ENCODE measurements at regions not wholly inside any gene's neighbourhood (a gene's known extent, or its start where the extent isn't known, plus 50 kb on each side); places are given as distances from the start of the nearest gene placed in this dataset.
A peak's percentile ranks its signal among the peaks of the same experiment; 100 is the strongest.

GRCh38 chr2:150787353-150788093 lies 300.1 kb upstream of the RND3 start:
- TF ChIP-seq CTCF (IDR thresholded peaks at IDR 0.05) (no peak), POLR2AphosphoS5 (IDR thresholded peaks at IDR 0.05) (peak; percentile 19), POLR2A (IDR thresholded peaks at IDR 0.05) (no peak)
- Histone ChIP-seq H3K4me3 (no peak overlapping the region), H3K9me3 (no peaks in the 10 kb centered on the region), H3K4me1 (replicated peaks) (no peaks in the 10 kb centered on the region), H3K36me3 (no peaks in the 10 kb centered on the region), H3K27me3 (replicated peaks; ENCODE audit: insufficient read depth) (no peaks in the 10 kb centered on the region), H3K27ac (no peak overlapping the region)
- 48% methylated on average over 6 of the region's 6 CpGs for WGBS
- intact Hi-C loops (cut with DNase I): loop anchor here (10.0 kb wide), 1 partner anchor 1193 kb away; no protein-coding TSS in a partner anchor
- DNase-seq (ENCODE audit: low spot score): no peak

GRCh38 chr2:150784389-150784788 lies 296.9 kb upstream of the RND3 start:
- WGBS: 78% methylated on average over 3 of the region's 3 CpGs
- no peaks in the 10 kb centered on the region for H3K9me3 ChIP-seq
- H3K27ac ChIP-seq: no peak overlapping the region
- TF ChIP-seq CTCF (IDR thresholded peaks at IDR 0.05) (no peak), POLR2A (IDR thresholded peaks at IDR 0.05) (no peak), POLR2AphosphoS5 (IDR thresholded peaks at IDR 0.05) (no peak)
- no peaks in the 10 kb centered on the region for H3K36me3 ChIP-seq
- DNase-seq (ENCODE audit: low spot score): no peak
- H3K4me1 ChIP-seq (replicated peaks): no peaks in the 10 kb centered on the region
- intact Hi-C loops (cut with DNase I): loop anchor here (10.0 kb wide), 1 partner anchor 1190 kb away; no protein-coding TSS in a partner anchor
- H3K4me3 ChIP-seq: no peak overlapping the region
- no peaks in the 10 kb centered on the region for H3K27me3 ChIP-seq (replicated peaks; ENCODE audit: insufficient read depth)

GRCh38 chr2:150783896-150784295 lies 296.4 kb upstream of the RND3 start:
- H3K9me3 ChIP-seq: no peaks in the 10 kb centered on the region
- TF ChIP-seq CTCF (IDR thresholded peaks at IDR 0.05): no peak
- no peak for TF ChIP-seq POLR2A (IDR thresholded peaks at IDR 0.05)
- TF ChIP-seq POLR2AphosphoS5 (IDR thresholded peaks at IDR 0.05): no peak
- DNase-seq (ENCODE audit: low spot score): no peak
- intact Hi-C loops (cut with DNase I): loop anchor here (10.0 kb wide), 1 partner anchor 1189 kb away; no protein-coding TSS in a partner anchor
- no peaks in the 10 kb centered on the region for H3K36me3 ChIP-seq
- 90% methylated on average over 4 of the region's 4 CpGs for WGBS
- no peak overlapping the region for H3K4me3 ChIP-seq
- no peaks in the 10 kb centered on the region for H3K27me3 ChIP-seq (replicated peaks; ENCODE audit: insufficient read depth)
- no peak overlapping the region for H3K27ac ChIP-seq
- H3K4me1 ChIP-seq (replicated peaks): no peaks in the 10 kb centered on the region

GRCh38 chr2:150783015-150783414 lies 295.5 kb upstream of the RND3 start:
- Histone ChIP-seq H3K4me1 (replicated peaks) (no peaks in the 10 kb centered on the region), H3K4me3 (no peak overlapping the region), H3K27ac (no peak overlapping the region), H3K27me3 (replicated peaks; ENCODE audit: insufficient read depth) (no peaks in the 10 kb centered on the region), H3K36me3 (no peaks in the 10 kb centered on the region), H3K9me3 (no peaks in the 10 kb centered on the region)
- 89% methylated on average over 3 of the region's 3 CpGs for WGBS
- intact Hi-C loops (cut with DNase I): loop anchor here (10.0 kb wide), 1 partner anchor 1188 kb away; no protein-coding TSS in a partner anchor
- TF ChIP-seq POLR2A (IDR thresholded peaks at IDR 0.05) (no peak), POLR2AphosphoS5 (IDR thresholded peaks at IDR 0.05) (no peak), CTCF (IDR thresholded peaks at IDR 0.05) (no peak)
- no peak for DNase-seq (ENCODE audit: low spot score)

- 92% methylated on average over 3 of the region's 3 CpGs for WGBS
- no peaks in the 10 kb centered on the region for H3K36me3 ChIP-seq
- intact Hi-C loops (cut with DNase I): loop anchor here (10.0 kb wide), 1 partner anchor 1188 kb away; no protein-coding TSS in a partner anchor
- DNase-seq (ENCODE audit: low spot score): no peak
- no peak overlapping the region for H3K27ac ChIP-seq
- H3K4me1 ChIP-seq (replicated peaks): no peaks in the 10 kb centered on the region
- no peak overlapping the region for H3K4me3 ChIP-seq
- TF ChIP-seq CTCF (IDR thresholded peaks at IDR 0.05): no peak
- no peaks in the 10 kb centered on the region for H3K9me3 ChIP-seq
- H3K27me3 ChIP-seq (replicated peaks; ENCODE audit: insufficient read depth): no peaks in the 10 kb centered on the region
These were observed 295.1 kb upstream of the RND3 start for GRCh38 chr2:150782613-150783012.

All from prostate gland (tissue), 2 donors.